HG03432 (cell line): ENCODE measurements at regions not wholly inside any gene's neighbourhood (a gene's known extent, or its start where the extent isn't known, plus 50 kb on each side); places are given as distances from the start of the nearest gene placed in this dataset.

Experiments
- ATAC-seq: cut with Tn5 transposase; IDR thresholded peaks from one replicate; pipeline ENCODE4 v1.9.1; 2021; ENCODE audit warnings: mild to moderate bottlenecking, moderate library complexity; ENCODE audit not compliant: unreplicated experiment

- ATAC-seq = no peak
Observed at GRCh38 chr21:16522548-16522947, 792.8 kb downstream of the USP25 start.

GRCh38 chr21:16530656-16531055, 800.9 kb downstream of the USP25 start:
- ATAC-seq = no peak

- no peak for ATAC-seq
Observed at GRCh38 chr21:16532840-16533239, 803.1 kb downstream of the USP25 start.

- ATAC-seq = no peak
Observed at GRCh38 chr21:16533692-16534407, 804.1 kb downstream of the USP25 start.

GRCh38 chr21:16534408-16535101, 804.8 kb downstream of the USP25 start:
- ATAC-seq = no peak

GRCh38 chr21:16535102-16535422, 805.3 kb downstream of the USP25 start:
- no peak for ATAC-seq

- ATAC-seq = no peak
Observed at GRCh38 chr21:16535626-16536025, 805.8 kb downstream of the USP25 start.

- ATAC-seq = no peak
Observed at GRCh38 chr21:16536140-16536539, 806.4 kb downstream of the USP25 start.

- no peak for ATAC-seq
Observed at GRCh38 chr21:16536643-16537434, 807.1 kb downstream of the USP25 start.

GRCh38 chr21:16537501-16537900, 807.7 kb downstream of the USP25 start:
- no peak for ATAC-seq

- no peak for ATAC-seq
Observed at GRCh38 chr21:16538405-16538804, 808.6 kb downstream of the USP25 start.

- ATAC-seq = no peak
Observed at GRCh38 chr21:16538936-16539440, 809.2 kb downstream of the USP25 start.

GRCh38 chr21:16540966-16541727, 811.4 kb downstream of the USP25 start:
- no peak for ATAC-seq

GRCh38 chr21:16550118-16550517, 820.3 kb downstream of the USP25 start:
- no peak for ATAC-seq

GRCh38 chr21:16550917-16551741, 821.3 kb downstream of the USP25 start:
- ATAC-seq = no peak

GRCh38 chr21:16552880-16553279, 823.1 kb downstream of the USP25 start:
- no peak for ATAC-seq

GRCh38 chr21:16554503-16554902, 824.7 kb downstream of the USP25 start:
- ATAC-seq = no peak

- no peak for ATAC-seq
Observed at GRCh38 chr21:16563116-16563515, 833.3 kb downstream of the USP25 start.

- no peak for ATAC-seq
Observed at GRCh38 chr21:16563795-16564194, 834.0 kb downstream of the USP25 start.

- no peak for ATAC-seq
Observed at GRCh38 chr21:16568244-16568643, 838.5 kb downstream of the USP25 start.
